HG03196 (cell line): ENCODE measurements at regions not wholly inside any gene's neighbourhood (a gene's known extent, or its start where the extent isn't known, plus 50 kb on each side); places are given as distances from the start of the nearest gene placed in this dataset.
"Not testable (repeated sequence)": the region's sequence is repeated elsewhere in the genome, so short reads cannot be mapped to it uniquely, and the experiment has no call there.

Source experiments
- ATAC-seq: cut with Tn5 transposase; IDR thresholded peaks from one replicate; pipeline ENCODE4 v1.9.1; 2021; ENCODE audit not compliant: unreplicated experiment

DNA sequence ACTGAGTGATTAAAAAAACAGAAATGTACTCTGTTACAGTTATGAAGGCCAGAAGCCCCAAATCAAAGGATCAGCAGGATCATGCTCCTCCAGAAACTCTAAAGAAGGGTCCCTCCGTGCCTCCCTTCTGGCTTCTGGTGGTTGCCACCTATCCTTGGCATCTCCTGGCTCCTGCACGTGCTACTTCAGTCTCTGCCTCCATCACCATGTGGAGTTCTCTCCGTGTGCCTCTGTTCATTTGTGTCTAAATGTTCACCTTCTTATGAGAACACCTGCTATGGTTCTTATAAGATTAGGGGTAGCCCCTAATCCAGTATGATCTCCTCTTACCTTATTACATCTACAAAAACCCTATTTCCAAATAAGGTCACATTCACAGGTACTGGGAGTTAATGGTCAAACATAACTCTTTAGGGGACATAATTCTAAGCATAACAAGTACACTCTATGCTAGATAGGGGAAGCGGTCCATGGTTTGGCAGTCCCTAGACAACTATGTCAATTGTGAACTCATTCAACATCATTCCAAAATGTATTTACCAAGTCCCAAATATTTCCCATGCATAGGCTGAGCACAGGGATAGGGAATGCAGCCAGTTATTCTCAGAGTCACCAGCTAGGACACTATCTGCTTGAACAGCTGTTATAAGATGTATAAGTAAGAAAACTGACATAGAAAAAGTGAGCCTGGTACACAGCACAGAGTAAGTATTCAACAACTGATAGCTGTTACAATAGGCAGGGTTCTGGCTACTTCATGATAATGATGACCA is 295.5 kb upstream of the BOD1L1 start:
- ATAC-seq, result no peak

DNA sequence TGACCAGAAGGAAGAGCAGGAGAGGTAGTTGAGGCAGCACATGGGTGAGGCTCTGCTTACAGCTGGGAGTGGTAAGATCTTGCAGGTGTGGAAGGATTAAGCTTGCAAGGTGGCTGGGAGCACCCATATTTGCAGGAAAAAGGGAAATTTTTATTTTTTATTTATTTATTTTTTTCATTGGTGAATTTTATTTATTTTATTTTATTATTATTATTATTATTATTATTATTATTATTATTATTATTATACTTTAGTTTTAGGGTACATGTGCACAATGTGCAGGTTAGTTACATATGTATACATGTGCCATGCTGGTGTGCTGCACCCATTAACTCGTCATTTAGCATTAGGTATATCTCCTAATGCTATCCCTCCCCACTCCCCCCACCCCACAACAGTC is 297.4 kb upstream of the BOD1L1 start:
- ATAC-seq, result not testable (repeated sequence)

- no peak for ATAC-seq
These were observed 300.7 kb upstream of the BOD1L1 start for GRCh38 chr4:13928214-13928613.

DNA sequence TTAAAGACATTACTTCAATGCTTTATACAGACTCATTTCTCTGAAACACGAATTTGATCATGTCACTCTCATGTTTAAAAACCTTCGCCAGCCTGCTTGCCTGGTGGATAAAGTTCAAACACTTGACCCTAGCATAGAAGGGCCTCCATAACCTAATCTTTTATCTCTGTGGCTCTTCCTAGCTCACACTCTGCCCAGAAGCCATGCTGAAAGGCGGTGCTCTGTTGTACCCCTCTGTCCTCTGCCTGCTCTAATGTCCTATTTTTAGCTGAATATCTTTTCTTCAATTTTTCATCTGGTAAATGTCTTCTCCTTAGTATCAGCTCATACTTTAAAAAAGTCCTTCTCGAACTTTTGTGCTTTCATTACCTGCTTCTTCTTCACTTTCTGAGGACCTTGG is 302.6 kb upstream of the BOD1L1 start:
- no peak for ATAC-seq

GRCh38 chr4:13933191-13933590 is 305.7 kb upstream of the BOD1L1 start:
- no peak for ATAC-seq

DNA sequence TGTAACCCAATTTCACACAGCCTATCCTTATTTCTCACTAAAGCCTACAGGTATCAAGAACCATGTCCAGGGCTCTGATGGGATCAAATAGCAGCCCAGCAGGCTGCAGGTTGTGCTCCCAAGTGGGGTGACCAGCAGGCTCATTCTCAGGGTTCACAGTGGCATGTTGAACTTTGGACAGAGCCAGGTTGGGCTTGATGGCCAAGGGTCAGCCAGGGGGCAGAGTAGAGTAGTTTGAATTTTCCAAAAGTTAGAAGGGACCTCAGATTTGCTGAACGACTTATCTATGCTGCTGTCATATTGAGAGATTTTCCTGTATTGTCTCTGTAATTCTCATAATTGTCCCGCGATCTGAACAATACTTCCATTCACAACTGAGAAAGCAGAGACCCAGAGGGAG is 310.8 kb upstream of the BOD1L1 start:
- no peak for ATAC-seq

GRCh38 chr4:13940921-13941320 is 313.4 kb upstream of the BOD1L1 start:
- ATAC-seq, result no peak

DNA sequence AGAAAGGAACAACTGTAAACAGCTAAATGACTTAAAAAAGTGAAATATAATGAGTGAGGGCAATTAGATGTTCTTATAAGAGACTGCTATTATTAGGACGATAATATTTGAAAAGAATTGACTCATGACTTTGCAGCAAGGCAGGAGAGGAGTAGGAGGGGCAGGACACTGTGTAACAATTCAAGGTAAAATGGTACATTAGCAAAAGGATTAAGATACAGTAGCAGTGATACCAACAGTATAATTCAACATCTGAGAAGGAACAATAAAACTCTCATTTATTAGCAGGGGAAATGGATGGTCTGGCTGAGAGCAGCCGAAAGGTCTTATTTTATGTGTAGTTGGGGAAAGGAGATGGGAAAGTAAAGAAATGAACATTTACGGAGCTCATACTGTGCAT is 315.5 kb upstream of the BOD1L1 start:
- ATAC-seq, result no peak

DNA sequence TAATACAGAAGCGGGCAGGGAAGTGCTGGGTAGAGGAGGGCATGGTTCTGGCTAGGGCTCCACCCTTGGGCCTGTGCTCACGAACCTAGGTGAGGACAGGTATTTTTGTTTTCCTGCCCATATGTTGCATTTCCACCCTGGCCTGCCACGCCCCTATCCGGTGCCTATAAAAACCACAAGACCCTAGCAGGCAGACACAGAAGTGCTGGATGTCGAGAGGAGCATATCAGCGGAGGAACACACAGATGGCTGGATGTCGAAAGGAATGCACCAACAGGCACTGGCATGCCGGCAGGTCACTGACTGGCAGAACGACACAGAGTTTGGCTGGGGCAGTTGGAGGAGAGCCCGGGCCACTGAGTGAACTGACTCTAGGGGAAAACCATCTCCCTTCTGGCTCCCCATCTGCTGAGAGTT is 316.6 kb upstream of the BOD1L1 start:
- no peak for ATAC-seq

DNA sequence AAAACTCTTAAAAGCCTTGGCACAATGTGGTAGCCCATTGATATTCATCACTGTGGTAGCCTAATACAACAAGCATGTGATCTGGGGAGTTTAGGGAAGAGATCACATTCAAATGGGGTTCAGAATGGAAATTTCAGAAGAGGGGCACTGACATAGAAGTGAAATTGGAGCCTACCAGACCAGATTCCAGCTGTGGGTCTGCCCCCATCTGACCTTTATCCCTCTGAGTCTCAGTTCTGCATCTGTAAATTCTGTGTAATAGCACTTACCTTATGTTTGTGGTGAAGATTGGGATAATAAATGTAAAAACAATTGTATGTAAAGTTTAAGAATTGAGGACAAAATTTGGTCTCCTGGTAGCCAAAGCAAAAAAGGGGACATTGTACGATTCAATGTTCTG is 320.4 kb upstream of the BOD1L1 start:
- no peak for ATAC-seq

GRCh38 chr4:13950491-13950890 is 323.0 kb upstream of the BOD1L1 start:
- no peak for ATAC-seq

DNA sequence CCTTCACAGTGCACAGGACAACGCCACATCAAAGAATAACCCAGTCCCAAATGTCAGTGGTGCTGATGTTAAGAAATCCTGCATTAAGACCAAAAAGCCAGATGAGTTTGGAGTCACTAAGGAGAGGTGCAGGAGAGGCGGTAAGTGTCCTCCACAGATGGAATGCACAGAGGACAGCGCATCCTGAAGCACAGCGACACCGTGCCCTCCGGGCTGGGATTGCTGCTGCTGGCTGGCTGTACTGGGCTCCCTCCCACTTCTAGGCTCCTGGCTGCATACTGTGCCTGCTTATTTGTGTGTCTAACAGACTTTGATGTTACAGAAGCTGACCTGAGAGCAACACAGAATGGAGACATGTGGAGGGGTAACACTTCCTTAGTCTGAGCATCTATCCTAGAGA is 325.6 kb upstream of the BOD1L1 start:
- no peak for ATAC-seq

GRCh38 chr4:13955551-13955950 is 328.0 kb upstream of the BOD1L1 start:
- no peak for ATAC-seq

GRCh38 chr4:13956947-13957346 is 329.4 kb upstream of the BOD1L1 start:
- ATAC-seq, result no peak

GRCh38 chr4:13957871-13958270 is 330.3 kb upstream of the BOD1L1 start:
- ATAC-seq, result no peak

GRCh38 chr4:13963601-13964000 is 336.1 kb upstream of the BOD1L1 start:
- no peak for ATAC-seq

- no peak for ATAC-seq
These were observed 339.0 kb upstream of the BOD1L1 start for GRCh38 chr4:13966231-13967195.

DNA sequence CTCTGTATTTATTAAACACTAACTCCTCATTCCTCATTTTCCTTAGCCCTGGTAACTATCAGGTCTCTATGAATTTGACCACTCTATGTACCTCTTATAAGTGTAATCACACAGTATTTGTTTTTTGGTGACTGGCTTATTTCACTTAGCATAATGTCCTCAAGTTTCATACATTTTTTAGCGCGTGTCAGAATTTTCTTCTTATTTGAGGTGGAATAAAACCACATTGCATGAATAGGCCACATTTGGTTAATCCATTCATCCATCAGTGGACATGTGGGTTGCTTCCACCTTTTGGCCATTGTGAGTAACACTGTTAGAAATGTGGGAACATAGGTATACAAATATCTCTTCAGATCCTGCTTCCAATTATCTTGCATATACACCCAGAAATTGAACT is 341.2 kb upstream of the BOD1L1 start:
- ATAC-seq, result no peak

DNA sequence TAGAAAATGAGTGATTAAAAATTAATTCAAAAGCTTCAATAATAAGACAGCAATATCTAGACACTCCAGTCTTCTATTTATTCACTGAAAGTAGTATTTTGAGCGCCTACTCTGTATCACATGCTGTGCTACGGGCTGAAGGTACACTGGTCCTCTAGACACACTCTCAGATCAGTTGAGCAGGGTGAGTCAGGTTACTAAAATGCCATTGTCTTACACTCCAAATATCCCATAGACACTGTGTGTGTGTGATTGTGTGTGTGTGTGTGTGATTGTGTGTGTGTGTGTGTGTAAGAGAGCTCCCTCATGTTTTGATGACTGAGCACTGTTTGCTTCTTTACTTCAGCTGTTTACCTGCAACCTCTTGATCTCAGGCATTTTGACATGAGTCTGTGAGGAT is 342.8 kb upstream of the BOD1L1 start:
- no peak for ATAC-seq

GRCh38 chr4:13977746-13978145 is 350.2 kb upstream of the BOD1L1 start:
- no peak for ATAC-seq

DNA sequence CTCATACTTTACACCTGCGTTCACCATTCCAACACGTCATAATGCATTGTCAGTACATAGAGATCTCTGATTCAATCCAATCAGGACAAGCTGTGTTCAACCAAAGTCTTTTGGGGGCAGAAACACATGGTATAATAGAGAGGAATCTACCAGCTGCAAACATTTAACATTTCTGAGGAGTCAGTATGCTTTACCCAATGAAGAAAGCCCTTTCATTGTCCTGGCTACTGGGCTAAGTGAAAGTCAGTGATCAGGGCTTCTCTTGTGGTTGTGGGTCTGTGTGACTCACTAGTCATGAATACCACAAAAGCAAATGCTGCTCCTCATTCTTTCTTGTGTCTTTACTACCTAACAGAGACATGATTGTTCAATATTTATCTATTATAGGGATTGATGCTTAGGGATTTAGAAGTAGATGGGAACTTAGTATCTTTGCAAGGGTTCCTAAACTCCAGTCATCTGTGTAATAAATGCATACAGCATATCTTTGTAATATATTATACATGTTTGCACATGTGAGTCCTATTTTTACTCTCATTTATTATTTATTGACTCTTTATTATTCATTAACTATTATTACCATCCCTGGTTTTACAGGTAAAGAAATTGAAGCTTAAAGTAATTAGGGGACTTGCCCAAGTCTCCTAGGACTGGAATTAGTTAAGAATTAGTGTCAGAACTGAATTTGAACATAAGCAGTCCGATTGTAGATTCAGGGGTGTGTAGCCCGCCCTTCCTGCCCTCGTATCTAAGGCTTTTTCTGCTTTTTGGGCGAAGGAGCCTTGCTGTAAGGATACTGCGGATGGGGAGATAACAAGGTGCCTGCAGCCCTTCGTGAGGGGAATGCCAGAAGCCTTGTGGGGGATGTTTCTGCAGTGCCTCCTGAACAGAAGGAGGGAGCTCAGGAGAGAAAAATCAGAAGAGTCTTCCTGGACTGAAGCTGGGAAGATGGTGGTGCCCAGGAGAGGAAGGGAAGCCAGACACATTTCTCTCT is 353.1 kb upstream of the BOD1L1 start:
- ATAC-seq, result peak; percentile 86
